GM12878 (cell line): ENCODE measurements at regions not wholly inside any gene's neighbourhood (a gene's known extent, or its start where the extent isn't known, plus 50 kb on each side); places are given as distances from the start of the nearest gene placed in this dataset.

Experiments used
- BHLHE40 ChIP-seq, 2 experiments: fragments of 450-650 bp in 1 of 2; IDR thresholded peaks; 2 replicates each; pipeline ENCODE4 v1.6.1; 2011 to 2017; ENCODE audit warnings: low read depth in 2 of 2, borderline replicate concordance in 1 of 2, improper control_type of control experiment in 1 of 2, low read length in 1 of 2, mild to moderate bottlenecking in 1 of 2
- CREM ChIP-seq: IDR thresholded peaks from 2 replicates; pipeline ENCODE4 v1.6.1; 2014; ENCODE audit warnings: antibody characterized with exemption, low read depth
- PAX8 ChIP-seq: fragments of 450-650 bp; IDR thresholded peaks from 2 replicates; pipeline ENCODE4 v1.6.1; 2017; ENCODE audit warnings: mild to moderate bottlenecking, moderate library complexity
- POLR2A ChIP-seq: IDR thresholded peaks from 2 replicates; pipeline ENCODE4 v1.6.1; 2011; ENCODE audit warnings: low read depth, mild to moderate bottlenecking, low read length
- RAD21 ChIP-seq: IDR thresholded peaks from 2 replicates; pipeline ENCODE4 v1.6.1; 2011; ENCODE audit warnings: mild to moderate bottlenecking, low read depth, low read length, moderate library complexity; ENCODE audit not compliant: insufficient read depth
- SREBF1 ChIP-seq: IDR thresholded peaks from 2 replicates; pipeline ENCODE4 v1.6.1; 2012; ENCODE audit warnings: mild to moderate bottlenecking, low read length
- ZNF274 ChIP-seq: IDR thresholded peaks from one replicate; pipeline ENCODE4 v1.8.0; 2011; ENCODE audit not compliant: insufficient read length, insufficient read depth
- TF ChIP-seq, protein P1 (sequence below): fragments of 450-650 bp; IDR thresholded peaks from 2 replicates; pipeline ENCODE4 v1.6.1; 2016; ENCODE audit warnings: mild to moderate bottlenecking
- TF ChIP-seq, protein P2 (sequence below), 3 experiments: IDR thresholded peaks in 2 of 3; conservative IDR thresholded peaks in 1 of 3; 2 replicates each; pipeline ENCODE4 v1.5.1; 2011; ENCODE audit warnings: low read depth in 3 of 3, low read length in 3 of 3, mild to moderate bottlenecking in 3 of 3, control low read depth in 2 of 3, moderate library complexity in 2 of 3, inconsistent platforms in 1 of 3, mixed read lengths in 1 of 3; ENCODE audit not compliant: control insufficient read depth in 2 of 3, insufficient read depth in 1 of 3; ENCODE audit errors: extremely low read depth in 1 of 3
- TF ChIP-seq, protein P3 (sequence below): IDR thresholded peaks from 2 replicates; pipeline ENCODE4 v1.6.1; 2012; ENCODE audit warnings: low read depth, low read length, improper control_type of control experiment
- TF ChIP-seq, protein P4 (sequence below): IDR thresholded peaks from 2 replicates; pipeline ENCODE4 v1.6.1; 2012; ENCODE audit warnings: low read depth, low read length, improper control_type of control experiment

DNA sequence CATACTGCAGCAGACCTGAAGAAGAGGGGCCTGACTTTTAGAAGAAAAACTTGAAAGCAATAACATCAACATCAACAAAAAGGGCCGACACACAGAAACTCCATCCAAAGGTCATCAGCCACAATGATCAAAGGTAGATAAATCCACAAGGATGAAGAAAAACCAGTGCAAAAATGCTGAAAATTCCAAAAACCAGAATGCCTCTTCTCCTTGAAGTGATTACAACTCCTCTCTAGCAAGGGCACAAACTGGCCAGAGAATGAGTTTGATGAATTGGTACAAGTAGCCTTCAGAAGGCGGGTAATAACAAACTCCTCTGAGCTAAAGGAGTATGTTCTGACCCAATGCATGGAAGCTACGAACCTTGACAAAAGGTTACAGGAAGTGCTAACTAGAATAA is 186.2 kb upstream of the RAI14 start:
- no peak for TF ChIP-seq ZNF274
- no peak for TF ChIP-seq BHLHE40 (IDR thresholded peaks at IDR 0.05; ENCODE audit: borderline replicate concordance in 1 of 2, low read depth in 2 of 2, low read length in 1 of 2)
- TF ChIP-seq POLR2A: no peak
- TF ChIP-seq, protein P1, sequence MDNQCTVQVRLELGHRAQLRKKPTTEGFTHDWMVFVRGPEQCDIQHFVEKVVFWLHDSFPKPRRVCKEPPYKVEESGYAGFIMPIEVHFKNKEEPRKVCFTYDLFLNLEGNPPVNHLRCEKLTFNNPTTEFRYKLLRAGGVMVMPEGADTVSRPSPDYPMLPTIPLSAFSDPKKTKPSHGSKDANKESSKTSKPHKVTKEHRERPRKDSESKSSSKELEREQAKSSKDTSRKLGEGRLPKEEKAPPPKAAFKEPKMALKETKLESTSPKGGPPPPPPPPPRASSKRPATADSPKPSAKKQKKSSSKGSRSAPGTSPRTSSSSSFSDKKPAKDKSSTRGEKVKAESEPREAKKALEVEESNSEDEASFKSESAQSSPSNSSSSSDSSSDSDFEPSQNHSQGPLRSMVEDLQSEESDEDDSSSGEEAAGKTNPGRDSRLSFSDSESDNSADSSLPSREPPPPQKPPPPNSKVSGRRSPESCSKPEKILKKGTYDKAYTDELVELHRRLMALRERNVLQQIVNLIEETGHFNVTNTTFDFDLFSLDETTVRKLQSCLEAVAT: no peak
- TF ChIP-seq CREM: no peak
- TF ChIP-seq, protein P2, sequence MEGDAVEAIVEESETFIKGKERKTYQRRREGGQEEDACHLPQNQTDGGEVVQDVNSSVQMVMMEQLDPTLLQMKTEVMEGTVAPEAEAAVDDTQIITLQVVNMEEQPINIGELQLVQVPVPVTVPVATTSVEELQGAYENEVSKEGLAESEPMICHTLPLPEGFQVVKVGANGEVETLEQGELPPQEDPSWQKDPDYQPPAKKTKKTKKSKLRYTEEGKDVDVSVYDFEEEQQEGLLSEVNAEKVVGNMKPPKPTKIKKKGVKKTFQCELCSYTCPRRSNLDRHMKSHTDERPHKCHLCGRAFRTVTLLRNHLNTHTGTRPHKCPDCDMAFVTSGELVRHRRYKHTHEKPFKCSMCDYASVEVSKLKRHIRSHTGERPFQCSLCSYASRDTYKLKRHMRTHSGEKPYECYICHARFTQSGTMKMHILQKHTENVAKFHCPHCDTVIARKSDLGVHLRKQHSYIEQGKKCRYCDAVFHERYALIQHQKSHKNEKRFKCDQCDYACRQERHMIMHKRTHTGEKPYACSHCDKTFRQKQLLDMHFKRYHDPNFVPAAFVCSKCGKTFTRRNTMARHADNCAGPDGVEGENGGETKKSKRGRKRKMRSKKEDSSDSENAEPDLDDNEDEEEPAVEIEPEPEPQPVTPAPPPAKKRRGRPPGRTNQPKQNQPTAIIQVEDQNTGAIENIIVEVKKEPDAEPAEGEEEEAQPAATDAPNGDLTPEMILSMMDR (IDR thresholded peaks at IDR 0.05 in 2 of 3, conservative IDR thresholded peaks at IDR 0.05 in 1 of 3; ENCODE audit: control insufficient read depth in 2 of 3, extremely low read depth in 1 of 3, insufficient read depth in 1 of 3, low read depth in 3 of 3, low read length in 3 of 3): no peak
- TF ChIP-seq RAD21: no peak
- no peak for TF ChIP-seq PAX8
- TF ChIP-seq SREBF1: no peak
- TF ChIP-seq, protein P3, sequence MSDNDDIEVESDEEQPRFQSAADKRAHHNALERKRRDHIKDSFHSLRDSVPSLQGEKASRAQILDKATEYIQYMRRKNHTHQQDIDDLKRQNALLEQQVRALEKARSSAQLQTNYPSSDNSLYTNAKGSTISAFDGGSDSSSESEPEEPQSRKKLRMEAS: no peak
- TF ChIP-seq, protein P4, sequence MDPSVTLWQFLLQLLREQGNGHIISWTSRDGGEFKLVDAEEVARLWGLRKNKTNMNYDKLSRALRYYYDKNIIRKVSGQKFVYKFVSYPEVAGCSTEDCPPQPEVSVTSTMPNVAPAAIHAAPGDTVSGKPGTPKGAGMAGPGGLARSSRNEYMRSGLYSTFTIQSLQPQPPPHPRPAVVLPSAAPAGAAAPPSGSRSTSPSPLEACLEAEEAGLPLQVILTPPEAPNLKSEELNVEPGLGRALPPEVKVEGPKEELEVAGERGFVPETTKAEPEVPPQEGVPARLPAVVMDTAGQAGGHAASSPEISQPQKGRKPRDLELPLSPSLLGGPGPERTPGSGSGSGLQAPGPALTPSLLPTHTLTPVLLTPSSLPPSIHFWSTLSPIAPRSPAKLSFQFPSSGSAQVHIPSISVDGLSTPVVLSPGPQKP: no peak
